Bronchial epithelial cell (primary cell): ENCODE measurements at regions not wholly inside any gene's neighbourhood (a gene's known extent, or its start where the extent isn't known, plus 50 kb on each side); places are given as distances from the start of the nearest gene placed in this dataset.

Experiments
- DNase-seq: peaks from one replicate; pipeline ENCODE4 v3.0.0-alpha.2; 2010; ENCODE audit warnings: low read depth
- FAIRE-seq: peaks from 2 replicates; lab custom pipeline; 2011; peaks lifted over from hg19 to GRCh38; lab: Jason Lieb, UNC
- H3K27me3 ChIP-seq: 2 replicates; pipeline ENCODE4 v1.5.1; 2011; ENCODE audit warnings: low read length; ENCODE audit not compliant: control insufficient read depth, insufficient read depth
- H3K36me3 ChIP-seq: 2 replicates; pipeline ENCODE4 v1.5.1; 2011; ENCODE audit warnings: low read length; ENCODE audit not compliant: control insufficient read depth, insufficient read depth
- H3K4me3 ChIP-seq: 2 replicates; pipeline ENCODE4 v1.5.1; 2011; ENCODE audit warnings: mild to moderate bottlenecking, low read depth, low read length, control low read depth
- TF ChIP-seq, protein P1 (sequence below): IDR thresholded peaks from 2 replicates; pipeline ENCODE4 v1.5.1; 2011; ENCODE audit warnings: mild to moderate bottlenecking, moderate library complexity, low read length, control low read depth, inconsistent platforms; ENCODE audit not compliant: insufficient read depth, severe bottlenecking

DNA sequence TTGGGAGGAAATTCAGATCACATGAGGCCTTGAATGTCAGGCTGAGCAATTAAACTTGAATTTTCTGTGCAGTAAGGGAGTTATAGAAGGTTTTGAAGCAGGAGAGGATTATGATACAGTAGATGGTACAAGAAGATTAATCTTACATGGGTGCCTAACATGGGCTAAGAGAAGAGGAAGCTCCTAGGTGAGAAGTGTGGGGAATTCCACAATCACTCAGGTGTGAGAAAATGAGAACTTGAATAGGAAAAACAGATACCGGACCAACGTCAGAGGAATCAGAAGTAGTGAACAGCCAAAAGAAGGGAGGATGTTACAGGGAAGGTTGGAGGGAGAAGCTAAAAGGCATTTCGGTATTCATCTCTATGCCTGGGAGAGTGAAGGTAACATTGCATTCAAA lies 250.7 kb upstream of the SLC35B3 start:
- H3K36me3 ChIP-seq, result no peaks in the 10 kb centered on the region
- H3K4me3 ChIP-seq, result no peak overlapping the region
- TF ChIP-seq, protein P1, sequence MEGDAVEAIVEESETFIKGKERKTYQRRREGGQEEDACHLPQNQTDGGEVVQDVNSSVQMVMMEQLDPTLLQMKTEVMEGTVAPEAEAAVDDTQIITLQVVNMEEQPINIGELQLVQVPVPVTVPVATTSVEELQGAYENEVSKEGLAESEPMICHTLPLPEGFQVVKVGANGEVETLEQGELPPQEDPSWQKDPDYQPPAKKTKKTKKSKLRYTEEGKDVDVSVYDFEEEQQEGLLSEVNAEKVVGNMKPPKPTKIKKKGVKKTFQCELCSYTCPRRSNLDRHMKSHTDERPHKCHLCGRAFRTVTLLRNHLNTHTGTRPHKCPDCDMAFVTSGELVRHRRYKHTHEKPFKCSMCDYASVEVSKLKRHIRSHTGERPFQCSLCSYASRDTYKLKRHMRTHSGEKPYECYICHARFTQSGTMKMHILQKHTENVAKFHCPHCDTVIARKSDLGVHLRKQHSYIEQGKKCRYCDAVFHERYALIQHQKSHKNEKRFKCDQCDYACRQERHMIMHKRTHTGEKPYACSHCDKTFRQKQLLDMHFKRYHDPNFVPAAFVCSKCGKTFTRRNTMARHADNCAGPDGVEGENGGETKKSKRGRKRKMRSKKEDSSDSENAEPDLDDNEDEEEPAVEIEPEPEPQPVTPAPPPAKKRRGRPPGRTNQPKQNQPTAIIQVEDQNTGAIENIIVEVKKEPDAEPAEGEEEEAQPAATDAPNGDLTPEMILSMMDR, result no peak
- no peaks in the 10 kb centered on the region for H3K27me3 ChIP-seq
- no peak for DNase-seq
- no peak for FAIRE-seq

DNA sequence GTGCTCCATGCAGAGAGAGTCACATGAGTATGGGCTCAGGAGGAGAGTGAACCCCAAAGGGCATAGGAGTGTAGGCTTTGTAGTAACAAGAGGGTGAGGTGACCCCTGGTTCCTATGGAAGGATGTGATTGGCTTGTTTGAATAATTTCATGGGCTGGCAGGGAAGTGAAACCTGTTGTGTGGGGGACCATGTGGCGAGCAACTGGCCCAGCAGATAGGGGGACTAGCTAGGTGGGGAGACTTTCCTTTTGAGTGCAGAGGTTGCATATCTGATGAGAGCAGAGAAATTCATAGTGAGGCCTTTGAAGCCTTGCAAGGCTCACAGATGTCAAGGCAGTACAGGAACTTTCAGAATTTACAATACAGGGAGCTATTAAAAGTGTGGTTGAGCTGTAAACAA lies 247.9 kb upstream of the SLC35B3 start:
- no peak for DNase-seq
- Histone ChIP-seq H3K4me3 (no peak overlapping the region), H3K27me3 (no peaks in the 10 kb centered on the region), H3K36me3 (no peaks in the 10 kb centered on the region)
- FAIRE-seq, result peak; percentile 94
- TF ChIP-seq, protein P1, result no peak

DNA sequence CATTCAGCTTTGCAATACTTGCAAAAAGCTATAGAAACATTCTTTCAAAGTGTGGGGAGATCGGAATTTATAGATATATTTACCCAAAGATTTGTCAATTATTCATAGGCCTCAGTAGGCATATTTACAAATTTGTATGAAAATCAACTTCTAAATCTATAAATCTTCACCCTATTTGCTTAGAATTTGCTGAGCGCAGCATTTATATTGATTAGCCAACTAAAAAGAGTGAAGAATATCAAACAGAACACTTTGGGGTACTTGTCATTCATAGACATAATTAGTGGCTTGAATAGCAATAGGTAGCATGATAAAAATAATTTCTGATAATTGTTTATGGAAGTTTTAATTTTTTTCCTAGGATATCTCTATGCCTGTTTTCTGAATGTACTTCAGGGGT lies 244.5 kb upstream of the SLC35B3 start:
- Histone ChIP-seq H3K36me3 (no peaks in the 10 kb centered on the region), H3K27me3 (no peaks in the 10 kb centered on the region), H3K4me3 (no peak overlapping the region)
- DNase-seq, result no peak
- TF ChIP-seq, protein P1, result no peak
- no peak for FAIRE-seq

DNA sequence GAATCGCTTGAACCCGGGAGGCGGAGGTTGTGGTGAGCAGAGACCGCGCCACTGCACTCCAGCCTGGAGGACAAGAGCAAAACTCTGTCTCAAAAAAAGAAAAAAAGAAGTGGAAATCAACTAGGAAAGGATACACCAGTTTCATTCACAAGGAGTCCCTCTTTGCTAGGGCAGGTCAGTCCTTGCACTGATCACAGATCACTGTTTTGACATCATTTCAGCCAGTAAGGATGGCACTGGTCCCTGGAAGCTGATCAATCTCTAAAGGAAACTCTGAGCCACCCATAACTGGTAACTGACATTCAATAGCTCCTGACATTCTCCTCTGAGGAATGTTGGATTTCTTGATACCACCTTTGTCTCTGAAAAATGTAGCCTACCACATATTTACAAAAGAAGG lies 243.1 kb upstream of the SLC35B3 start:
- TF ChIP-seq, protein P1, result no peak
- DNase-seq, result no peak
- no peaks in the 10 kb centered on the region for H3K36me3 ChIP-seq
- no peak for FAIRE-seq
- no peak overlapping the region for H3K4me3 ChIP-seq
- no peaks in the 10 kb centered on the region for H3K27me3 ChIP-seq

DNA sequence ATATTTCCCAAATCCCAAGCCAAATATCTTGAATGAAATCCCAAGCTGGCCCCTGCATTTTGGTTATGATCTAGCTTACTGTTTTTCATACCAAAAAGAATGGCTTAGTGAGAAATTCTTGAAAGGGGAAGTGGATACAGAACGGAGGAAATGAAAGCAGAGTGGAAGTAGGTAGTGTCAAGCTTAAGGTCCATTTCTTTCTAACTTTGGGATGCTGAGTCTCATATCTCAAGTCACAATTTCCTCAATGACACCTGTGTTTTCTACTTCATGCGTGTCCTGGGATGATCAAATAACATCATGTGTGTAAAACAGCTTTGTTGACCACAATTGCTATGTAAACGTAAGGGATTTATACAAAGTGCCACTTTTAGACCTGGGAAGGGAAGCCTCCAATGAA lies 238.8 kb upstream of the SLC35B3 start:
- TF ChIP-seq, protein P1, result no peak
- no peak for FAIRE-seq
- DNase-seq, result no peak
- Histone ChIP-seq H3K4me3 (no peak overlapping the region), H3K27me3 (no peaks in the 10 kb centered on the region), H3K36me3 (no peaks in the 10 kb centered on the region)

DNA sequence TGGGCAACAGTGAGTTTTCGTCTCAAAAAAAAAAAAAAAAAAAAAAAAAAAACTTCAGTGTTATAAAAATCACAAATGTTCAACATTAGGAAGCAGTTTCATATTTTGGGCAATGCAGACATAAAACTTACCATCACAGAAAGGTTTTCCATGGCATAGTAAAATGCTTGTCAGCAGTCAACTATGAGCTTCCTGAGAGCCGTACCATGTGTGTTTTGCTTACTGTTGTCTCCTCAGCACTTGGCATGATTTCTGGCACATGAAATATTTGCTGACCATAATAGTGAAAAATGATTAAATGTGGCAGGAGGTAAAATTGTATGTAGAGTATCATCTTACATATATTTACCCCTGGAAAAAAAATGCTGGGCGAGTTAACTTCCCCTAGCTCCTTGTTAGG lies 237.5 kb upstream of the SLC35B3 start:
- TF ChIP-seq, protein P1, result no peak
- no peak for FAIRE-seq
- no peaks in the 10 kb centered on the region for H3K27me3 ChIP-seq
- H3K36me3 ChIP-seq, result no peaks in the 10 kb centered on the region
- H3K4me3 ChIP-seq, result no peak overlapping the region
- no peak for DNase-seq
